Esophagus muscularis mucosa (tissue), 4 donors: ENCODE measurements at regions not wholly inside any gene's neighbourhood (a gene's known extent, or its start where the extent isn't known, plus 50 kb on each side); places are given as distances from the start of the nearest gene placed in this dataset.

Experiments used
- EP300 ChIP-seq: sonication (generic); formaldehyde crosslinking; IDR thresholded peaks from one replicate; pipeline ENCODE4 v1.6.1; 2017; ENCODE audit warnings: antibody characterized with exemption
- POLR2A ChIP-seq: fragments of 450-650 bp; IDR thresholded peaks from one replicate; pipeline ENCODE4 v1.6.1; 2017; ENCODE audit warnings: antibody characterized with exemption, moderate library complexity, mild to moderate bottlenecking, low read depth
- POLR2AphosphoS5 ChIP-seq, 2 donors: sonication (generic); formaldehyde crosslinking; IDR thresholded peaks; one replicate each; pipeline ENCODE4 v1.6.1; 2017; ENCODE audit warnings: antibody characterized with exemption in 2 of 2
- TF ChIP-seq, protein P1 (sequence below), 3 experiments: fragments of 200-600 bp in 2 of 3; fragments of 450-650 bp in 1 of 3; sonication (generic) in 2 of 3; IDR thresholded peaks; one replicate each; pipeline ENCODE4 v1.5.1; 2017 to 2019; ENCODE audit warnings: antibody characterized with exemption in 3 of 3, mild to moderate bottlenecking in 2 of 3, moderate library complexity in 1 of 3

DNA sequence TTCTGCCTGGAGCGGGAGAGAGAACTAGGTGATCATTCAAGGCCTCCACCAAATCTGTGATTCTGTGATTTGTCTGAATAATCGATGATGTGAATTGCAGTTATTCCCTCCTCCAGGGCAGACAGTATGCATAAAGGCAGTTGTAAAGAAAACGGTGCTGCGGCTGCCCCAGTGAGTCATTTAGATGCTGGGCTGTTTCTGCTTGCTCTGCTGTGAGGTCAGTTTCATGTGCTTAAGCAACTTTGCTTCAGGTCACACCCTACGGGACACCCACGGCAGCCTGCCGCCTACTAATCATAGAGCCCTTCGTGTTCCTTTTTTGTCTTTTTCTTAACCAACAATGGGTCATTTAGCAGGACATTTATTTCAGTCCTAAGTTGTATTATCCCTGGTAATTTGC lies 158.1 kb upstream of the PITRM1 start:
- TF ChIP-seq POLR2AphosphoS5 (IDR thresholded peaks at IDR 0.05), result no peak
- no peak for TF ChIP-seq POLR2A
- TF ChIP-seq, protein P1, sequence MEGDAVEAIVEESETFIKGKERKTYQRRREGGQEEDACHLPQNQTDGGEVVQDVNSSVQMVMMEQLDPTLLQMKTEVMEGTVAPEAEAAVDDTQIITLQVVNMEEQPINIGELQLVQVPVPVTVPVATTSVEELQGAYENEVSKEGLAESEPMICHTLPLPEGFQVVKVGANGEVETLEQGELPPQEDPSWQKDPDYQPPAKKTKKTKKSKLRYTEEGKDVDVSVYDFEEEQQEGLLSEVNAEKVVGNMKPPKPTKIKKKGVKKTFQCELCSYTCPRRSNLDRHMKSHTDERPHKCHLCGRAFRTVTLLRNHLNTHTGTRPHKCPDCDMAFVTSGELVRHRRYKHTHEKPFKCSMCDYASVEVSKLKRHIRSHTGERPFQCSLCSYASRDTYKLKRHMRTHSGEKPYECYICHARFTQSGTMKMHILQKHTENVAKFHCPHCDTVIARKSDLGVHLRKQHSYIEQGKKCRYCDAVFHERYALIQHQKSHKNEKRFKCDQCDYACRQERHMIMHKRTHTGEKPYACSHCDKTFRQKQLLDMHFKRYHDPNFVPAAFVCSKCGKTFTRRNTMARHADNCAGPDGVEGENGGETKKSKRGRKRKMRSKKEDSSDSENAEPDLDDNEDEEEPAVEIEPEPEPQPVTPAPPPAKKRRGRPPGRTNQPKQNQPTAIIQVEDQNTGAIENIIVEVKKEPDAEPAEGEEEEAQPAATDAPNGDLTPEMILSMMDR (IDR thresholded peaks at IDR 0.05), result no peak
- TF ChIP-seq EP300, result no peak
